Globus pallidus (tissue), 1 donor: ENCODE measurements at regions not wholly inside any gene's neighbourhood (a gene's known extent, or its start where the extent isn't known, plus 50 kb on each side); places are given as distances from the start of the nearest gene placed in this dataset.

Source experiments
- DNase-seq: peaks from one replicate; pipeline ENCODE4 v3.0.0-alpha.2; 2015; ENCODE audit warnings: low spot score

GRCh38 chr2:151156431-151156830 is 105.2 kb downstream of the RBM43 start:
- no peak for DNase-seq

GRCh38 chr2:151153601-151154000 is 108.1 kb downstream of the RBM43 start:
- no peak for DNase-seq

DNA sequence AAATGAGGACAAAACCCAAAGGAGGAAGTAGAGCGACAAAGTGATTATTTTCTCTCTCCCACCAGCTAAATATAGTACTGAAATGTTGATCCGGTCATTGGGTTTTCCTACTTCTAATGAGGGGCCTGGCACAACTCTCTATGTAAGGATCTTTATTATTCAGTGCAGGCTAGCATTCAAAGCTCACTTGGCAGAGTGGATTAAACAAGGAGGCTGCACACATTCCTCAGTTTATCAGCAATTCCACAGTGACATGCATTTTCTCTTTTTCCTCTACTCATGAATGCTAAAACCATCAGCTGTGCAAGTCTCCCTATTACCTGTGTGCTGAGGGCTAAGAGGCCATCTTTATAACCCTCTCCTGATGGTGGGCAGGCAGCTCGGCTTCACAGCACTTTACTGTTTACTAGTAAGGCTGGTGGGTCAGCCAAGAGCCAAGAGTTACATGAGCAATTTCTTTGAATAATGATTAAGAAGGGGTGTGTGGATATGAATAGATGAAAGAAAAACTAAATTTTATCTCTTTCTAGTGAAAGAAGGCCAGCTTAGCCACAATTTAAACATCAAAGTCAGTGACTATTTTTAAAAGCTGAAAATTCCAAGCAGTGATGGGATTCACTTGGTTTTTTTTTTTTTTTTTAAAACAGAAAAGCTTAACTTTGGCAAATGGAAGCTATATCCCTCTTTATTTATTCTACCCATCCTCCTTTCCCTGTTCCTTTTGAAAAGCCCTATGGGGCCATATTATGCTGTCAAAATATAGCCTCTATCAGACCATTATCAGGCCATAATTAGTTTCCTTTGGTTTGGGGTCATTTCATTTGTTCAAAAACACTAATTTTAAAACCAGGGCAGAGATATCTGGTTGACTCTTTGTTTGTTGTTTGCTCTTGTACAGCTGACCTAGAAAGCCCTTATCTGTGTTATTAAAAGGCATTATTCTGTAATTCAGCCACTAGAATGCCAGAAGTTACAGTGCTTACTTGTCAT is 111.0 kb downstream of the RBM43 start:
- DNase-seq, result no peak

DNA sequence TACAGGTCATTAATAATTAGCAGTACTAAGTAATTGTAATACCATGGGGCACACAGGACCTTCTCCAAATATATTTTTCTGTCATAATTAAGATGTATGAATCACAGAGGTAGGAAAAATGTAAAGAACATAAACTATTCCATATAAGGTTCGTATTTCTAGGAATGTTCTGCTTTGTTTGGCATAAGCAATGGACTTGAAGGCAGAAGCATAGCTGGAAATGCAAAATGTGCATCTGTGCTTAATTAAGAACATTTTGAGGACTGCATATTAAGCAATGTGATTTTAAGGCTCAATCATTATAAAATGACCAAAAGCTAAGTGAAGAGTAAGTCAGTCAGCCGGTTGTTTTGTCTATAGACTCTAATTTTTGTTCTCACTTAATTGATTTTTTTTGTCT is 123.2 kb downstream of the RBM43 start:
- no peak for DNase-seq

- DNase-seq, result no peak
Observed at GRCh38 chr2:151137526-151137925, 124.1 kb downstream of the RBM43 start.

DNA sequence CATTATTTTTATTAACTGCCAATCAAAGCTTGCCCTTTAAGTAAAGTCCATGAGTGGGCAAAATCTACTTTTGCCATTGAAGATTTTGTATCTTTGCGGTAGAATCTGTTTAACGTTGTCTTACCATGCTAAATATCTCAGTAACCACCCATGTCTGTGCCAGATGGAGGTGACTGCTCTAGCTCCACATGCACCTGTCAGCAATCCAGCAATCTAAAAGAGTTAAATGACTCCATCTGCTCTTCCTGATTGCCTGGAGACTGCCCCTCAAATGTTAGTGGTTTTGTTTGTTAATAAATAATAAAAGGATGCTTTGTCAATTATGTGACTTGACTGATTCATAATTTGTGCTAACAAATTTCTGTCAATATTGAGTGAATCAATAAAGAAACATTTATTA is 141.7 kb downstream of the RBM43 start:
- DNase-seq, result no peak

GRCh38 chr2:151119374-151119773 is 142.3 kb downstream of the RBM43 start:
- DNase-seq, result no peak

- DNase-seq, result no peak
Observed at GRCh38 chr2:151118269-151118668, 143.4 kb downstream of the RBM43 start.

DNA sequence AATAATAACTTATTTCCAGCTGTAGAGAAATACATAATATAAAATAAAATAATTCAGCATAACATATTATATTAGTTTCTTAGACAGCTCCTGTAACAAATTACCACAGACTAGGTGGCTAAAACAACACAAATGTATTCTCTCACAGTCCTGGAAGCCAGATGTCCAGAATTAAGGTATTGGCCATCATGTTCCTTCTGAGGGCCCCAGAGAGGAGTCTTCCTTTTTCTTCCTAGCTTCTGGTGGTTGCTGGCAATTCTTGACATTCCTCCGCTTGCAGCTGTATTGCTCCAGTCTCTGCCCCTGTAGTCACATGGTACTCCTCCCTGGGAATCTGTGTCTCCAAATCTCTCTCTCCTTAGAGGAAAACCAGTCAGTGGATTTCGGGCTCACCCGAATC is 146.8 kb downstream of the RBM43 start:
- DNase-seq, result no peak

DNA sequence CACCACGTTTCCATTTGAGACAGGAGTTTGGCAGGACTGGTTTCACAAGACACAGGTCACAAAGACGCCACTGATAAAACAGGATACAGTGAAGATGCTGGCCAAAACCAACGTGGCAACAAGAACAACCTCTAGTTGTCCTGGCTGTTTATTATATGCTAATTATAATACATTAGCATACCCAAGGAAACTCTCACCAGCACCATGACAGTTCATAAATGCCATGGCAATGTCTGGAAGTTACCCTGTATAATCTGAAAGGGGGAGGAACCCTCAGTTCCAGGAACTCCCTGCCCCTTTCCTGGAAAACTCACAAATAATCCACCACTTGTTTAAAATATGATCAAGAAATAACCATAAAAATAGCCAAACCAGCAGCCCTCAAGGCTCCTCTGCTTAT is 148.3 kb downstream of the RBM43 start:
- DNase-seq, result no peak

- no peak for DNase-seq
Observed at GRCh38 chr2:151111599-151112278, 149.9 kb downstream of the RBM43 start.

GRCh38 chr2:151106805-151107506 is 154.7 kb downstream of the RBM43 start:
- DNase-seq, result no peak

GRCh38 chr2:151103551-151103950 is 158.1 kb downstream of the RBM43 start:
- DNase-seq, result no peak

GRCh38 chr2:151102226-151102625 is 159.4 kb downstream of the RBM43 start:
- no peak for DNase-seq

- no peak for DNase-seq
Observed at GRCh38 chr2:151098841-151099240, 162.8 kb downstream of the RBM43 start.

GRCh38 chr2:151097895-151098294 is 163.8 kb downstream of the RBM43 start:
- DNase-seq, result no peak

- no peak for DNase-seq
Observed at GRCh38 chr2:151097128-151097527, 164.5 kb downstream of the RBM43 start.

GRCh38 chr2:151096235-151096634 is 165.4 kb downstream of the RBM43 start:
- no peak for DNase-seq

DNA sequence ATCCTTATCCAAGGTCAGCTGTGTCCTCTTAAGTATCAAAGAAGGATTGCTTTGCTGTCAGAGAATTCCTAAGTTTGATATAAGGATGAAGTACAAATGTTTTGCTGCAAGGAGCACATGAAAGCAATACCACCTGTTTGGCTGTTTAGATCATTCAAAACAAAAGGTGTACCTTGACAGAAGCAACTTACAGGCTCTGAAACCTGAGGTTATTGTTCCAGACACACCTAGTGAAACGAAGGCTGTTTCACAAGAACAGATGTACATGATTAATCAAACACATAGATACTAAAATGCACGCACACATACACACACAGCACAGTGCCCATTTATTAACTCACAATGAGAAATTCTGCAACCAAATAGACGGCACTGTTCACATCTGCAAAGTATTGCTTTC is 166.2 kb downstream of the RBM43 start:
- DNase-seq, result no peak

GRCh38 chr2:151091583-151091982 is 170.1 kb downstream of the RBM43 start:
- DNase-seq, result no peak

GRCh38 chr2:151087377-151087776 is 174.3 kb downstream of the RBM43 start:
- DNase-seq, result no peak

- no peak for DNase-seq
Observed at GRCh38 chr2:151085181-151085611, 176.5 kb downstream of the RBM43 start.
